Tibial nerve (tissue), 4 donors: ENCODE measurements at regions not wholly inside any gene's neighbourhood (a gene's known extent, or its start where the extent isn't known, plus 50 kb on each side); places are given as distances from the start of the nearest gene placed in this dataset.

Experiments used
- DNase-seq, 2 donors: peaks; one replicate each; pipeline ENCODE4 v3.0.0-alpha.2; 2019; ENCODE audit warnings: low spot score in 2 of 2
- H3K27ac ChIP-seq, 4 donors: fragments of 200-600 bp; sonication (generic) in 3 of 4; one replicate each; pipeline ENCODE4 v1.5.1; 2017 to 2019; ENCODE audit warnings: mild to moderate bottlenecking in 1 of 4
- H3K27me3 ChIP-seq, 2 donors: fragments of 200-600 bp; sonication (generic) in 1 of 2; one replicate each; pipeline versions ENCODE4 v1.5.1 to v1.6.0; 2017 to 2019
- H3K36me3 ChIP-seq, 3 donors: fragments of 200-600 bp; sonication (generic); one replicate each; pipeline ENCODE4 v1.5.1; 2018 to 2019
- H3K4me1 ChIP-seq, 4 donors: fragments of 200-600 bp; sonication (generic) in 3 of 4; one replicate each; pipeline ENCODE4 v1.5.1; 2017 to 2019
- H3K4me3 ChIP-seq, 4 donors: fragments of 200-600 bp; sonication (generic) in 3 of 4; one replicate each; pipeline ENCODE4 v1.5.1; 2017 to 2019; ENCODE audit warnings: mild to moderate bottlenecking in 1 of 4, moderate library complexity in 1 of 4
- H3K9me3 ChIP-seq, 4 donors: fragments of 200-600 bp; sonication (generic) in 3 of 4; one replicate each; pipeline ENCODE4 v1.5.1; 2017 to 2019
- CTCF ChIP-seq, 5 experiments: fragments of 200-600 bp in 3 of 5; fragments of 450-650 bp in 2 of 5; sonication (generic) in 3 of 5; IDR thresholded peaks; one replicate each; pipeline ENCODE4 v1.5.1; 2016 to 2019; ENCODE audit warnings: antibody characterized with exemption in 5 of 5, mild to moderate bottlenecking in 3 of 5, moderate library complexity in 2 of 5
- EP300 ChIP-seq, 2 donors: sonication (generic); formaldehyde crosslinking; IDR thresholded peaks; one replicate each; pipeline ENCODE4 v1.6.1; 2017; ENCODE audit warnings: antibody characterized with exemption in 2 of 2, mild to moderate bottlenecking in 1 of 2
- POLR2A ChIP-seq, 2 donors: fragments of 450-650 bp; IDR thresholded peaks; one replicate each; pipeline ENCODE4 v1.6.1; 2017; ENCODE audit warnings: antibody characterized with exemption in 2 of 2, mild to moderate bottlenecking in 2 of 2, moderate library complexity in 2 of 2
- WGBS, 2 donors: methylation state at CpG; one replicate each; pipeline ENCODE4 v1.1.5; 2018; 5-methylcytosine and 5-hydroxymethylcytosine counted together

GRCh38 chr12:124386059-124386458 lies 91.2 kb downstream of the RFLNA start:
- Histone ChIP-seq H3K27ac (peak overlapping the region in 2 of 4 donors; percentile 86 to 91), H3K36me3 (peaks cover 0 to 40% (median 0%) of the 10 kb centered on the region in 3 donors), H3K27me3 (no peaks in the 10 kb centered on the region), H3K4me3 (peak overlapping the region in 1 of 4 donors; percentile 59), H3K9me3 (no peaks in the 10 kb centered on the region), H3K4me1 (peaks cover 0 to 97% (median 51%) of the 10 kb centered on the region in 4 donors)
- DNase-seq, result no peak
- 70 to 72% methylated on average over 17 of the region's 17 CpGs for WGBS, 2 donors
- TF ChIP-seq CTCF (IDR thresholded peaks at IDR 0.05), result no peak
- TF ChIP-seq EP300 (IDR thresholded peaks at IDR 0.05), result no peak
- no peak for TF ChIP-seq POLR2A (IDR thresholded peaks at IDR 0.05)

- H3K9me3 ChIP-seq, result no peaks in the 10 kb centered on the region
- H3K27ac ChIP-seq, result peak overlapping the region in 2 of 4 donors; percentile 86 to 91
- H3K4me3 ChIP-seq, result peak overlapping the region in 1 of 4 donors; percentile 59
- 66 to 69% methylated on average over 28 to 32 of the region's 32 CpGs for WGBS, 2 donors
- TF ChIP-seq CTCF (IDR thresholded peaks at IDR 0.05), result no peak
- no peak for TF ChIP-seq POLR2A (IDR thresholded peaks at IDR 0.05)
- TF ChIP-seq EP300 (IDR thresholded peaks at IDR 0.05), result no peak
- no peak for DNase-seq
- peaks cover 0 to 97% (median 52%) of the 10 kb centered on the region in 4 donors for H3K4me1 ChIP-seq
- H3K36me3 ChIP-seq, result peaks cover 0 to 40% (median 0%) of the 10 kb centered on the region in 3 donors
- no peaks in the 10 kb centered on the region for H3K27me3 ChIP-seq
These were observed 90.5 kb downstream of the RFLNA start for GRCh38 chr12:124385219-124385969.

- H3K4me3 ChIP-seq, result no peak overlapping the region
- peaks cover 0 to 97% (median 53%) of the 10 kb centered on the region in 4 donors for H3K4me1 ChIP-seq
- 67 to 73% methylated on average over 20 of the region's 20 CpGs for WGBS, 2 donors
- TF ChIP-seq POLR2A (IDR thresholded peaks at IDR 0.05), result no peak
- no peaks in the 10 kb centered on the region for H3K9me3 ChIP-seq
- no peaks in the 10 kb centered on the region for H3K27me3 ChIP-seq
- peaks cover 0 to 43% (median 0%) of the 10 kb centered on the region in 3 donors for H3K36me3 ChIP-seq
- DNase-seq, result no peak
- H3K27ac ChIP-seq, result peak overlapping the region in 2 of 4 donors; percentile 49 to 91
These were observed 89.5 kb downstream of the RFLNA start for GRCh38 chr12:124384299-124384894.

- WGBS, 2 donors, result 88 to 92% methylated on average over 7 to 9 of the region's 10 CpGs
- peaks cover 0 to 97% (median 54%) of the 10 kb centered on the region in 4 donors for H3K4me1 ChIP-seq
- DNase-seq, result no peak
- H3K27ac ChIP-seq, result peak overlapping the region in 2 of 4 donors; percentile 91 to 94
- H3K36me3 ChIP-seq, result peaks cover 0 to 56% (median 0%) of the 10 kb centered on the region in 3 donors
- no peaks in the 10 kb centered on the region for H3K9me3 ChIP-seq
- no peaks in the 10 kb centered on the region for H3K27me3 ChIP-seq
- TF ChIP-seq CTCF (IDR thresholded peaks at IDR 0.05) (no peak), EP300 (IDR thresholded peaks at IDR 0.05) (no peak), POLR2A (IDR thresholded peaks at IDR 0.05) (no peak)
- H3K4me3 ChIP-seq, result no peak overlapping the region
These were observed 88.1 kb downstream of the RFLNA start for GRCh38 chr12:124383028-124383427.

- no peaks in the 10 kb centered on the region for H3K27me3 ChIP-seq
- peak overlapping the region; percentile 60 to 94 (median 82) for H3K27ac ChIP-seq
These were observed 86.8 kb downstream of the RFLNA start for GRCh38 chr12:124381456-124382296.

More at GRCh38 chr12:124381456-124382296, 86.8 kb downstream of the RFLNA start:
- TF ChIP-seq EP300 (IDR thresholded peaks at IDR 0.05) (peak; percentile 86 to 96), CTCF (IDR thresholded peaks at IDR 0.05) (peak in 1 of 5 experiments; percentile 9), POLR2A (IDR thresholded peaks at IDR 0.05) (no peak)
- Histone ChIP-seq H3K9me3 (no peaks in the 10 kb centered on the region), H3K36me3 (peaks cover 0 to 70% (median 0%) of the 10 kb centered on the region in 3 donors), H3K4me3 (no peak overlapping the region), H3K4me1 (peaks cover 0 to 85% (median 42%) of the 10 kb centered on the region in 4 donors)
- peak; percentile 91 to 93 for DNase-seq
- 19 to 23% methylated on average over 22 to 25 of the region's 25 CpGs for WGBS, 2 donors
